ENCODE measurements at regions not wholly inside any gene's neighbourhood (a gene's known extent, or its start where the extent isn't known, plus 50 kb on each side); places are given as distances from the start of the nearest gene placed in this dataset.
"Not testable (repeated sequence)": the region's sequence is repeated elsewhere in the genome, so short reads cannot be mapped to it uniquely, and the experiment has no call there.

DNA sequence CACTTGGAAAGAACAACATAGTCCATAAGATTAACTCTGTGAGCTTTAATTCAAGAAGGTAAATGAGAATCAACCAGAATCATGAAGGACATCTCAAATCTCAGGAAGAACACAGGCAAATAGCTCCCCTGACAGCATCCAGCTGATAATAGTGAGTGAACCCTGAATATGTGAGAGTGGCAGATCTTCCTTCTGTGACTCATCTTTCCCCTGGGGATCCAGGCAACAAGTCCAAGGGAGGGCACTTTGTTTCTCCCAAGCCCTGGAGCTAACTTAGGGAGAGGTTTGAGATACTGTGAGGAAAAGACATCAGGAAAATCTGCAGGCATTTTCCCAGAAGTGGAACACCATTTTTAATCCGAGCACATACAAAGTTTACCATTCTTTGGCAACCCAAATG lies 763.9 kb upstream of the MGAT4C start:
- 89 to 92% methylated on average over 1 of the region's 1 CpG for WGBS, 2 donors
- no peak overlapping the region for H3K4me3 ChIP-seq
- H3K9me3 ChIP-seq, result no peaks in the 10 kb centered on the region
- H3K4me1 ChIP-seq, result no peaks in the 10 kb centered on the region
- no peak for TF ChIP-seq POLR2AphosphoS5 (IDR thresholded peaks at IDR 0.05)
- TF ChIP-seq, protein P1, sequence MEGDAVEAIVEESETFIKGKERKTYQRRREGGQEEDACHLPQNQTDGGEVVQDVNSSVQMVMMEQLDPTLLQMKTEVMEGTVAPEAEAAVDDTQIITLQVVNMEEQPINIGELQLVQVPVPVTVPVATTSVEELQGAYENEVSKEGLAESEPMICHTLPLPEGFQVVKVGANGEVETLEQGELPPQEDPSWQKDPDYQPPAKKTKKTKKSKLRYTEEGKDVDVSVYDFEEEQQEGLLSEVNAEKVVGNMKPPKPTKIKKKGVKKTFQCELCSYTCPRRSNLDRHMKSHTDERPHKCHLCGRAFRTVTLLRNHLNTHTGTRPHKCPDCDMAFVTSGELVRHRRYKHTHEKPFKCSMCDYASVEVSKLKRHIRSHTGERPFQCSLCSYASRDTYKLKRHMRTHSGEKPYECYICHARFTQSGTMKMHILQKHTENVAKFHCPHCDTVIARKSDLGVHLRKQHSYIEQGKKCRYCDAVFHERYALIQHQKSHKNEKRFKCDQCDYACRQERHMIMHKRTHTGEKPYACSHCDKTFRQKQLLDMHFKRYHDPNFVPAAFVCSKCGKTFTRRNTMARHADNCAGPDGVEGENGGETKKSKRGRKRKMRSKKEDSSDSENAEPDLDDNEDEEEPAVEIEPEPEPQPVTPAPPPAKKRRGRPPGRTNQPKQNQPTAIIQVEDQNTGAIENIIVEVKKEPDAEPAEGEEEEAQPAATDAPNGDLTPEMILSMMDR (IDR thresholded peaks at IDR 0.05), result no peak
- no peak for TF ChIP-seq POLR2A (IDR thresholded peaks at IDR 0.05)
- TF ChIP-seq EP300 (IDR thresholded peaks at IDR 0.05), result no peak
- H3K27me3 ChIP-seq, result no peaks in the 10 kb centered on the region
- H3K27ac ChIP-seq, result no peak overlapping the region
- H3K36me3 ChIP-seq, result no peaks in the 10 kb centered on the region
- intact Hi-C loops (cut with DNase I), result no loop called here
- DNase-seq, result no peak

DNA sequence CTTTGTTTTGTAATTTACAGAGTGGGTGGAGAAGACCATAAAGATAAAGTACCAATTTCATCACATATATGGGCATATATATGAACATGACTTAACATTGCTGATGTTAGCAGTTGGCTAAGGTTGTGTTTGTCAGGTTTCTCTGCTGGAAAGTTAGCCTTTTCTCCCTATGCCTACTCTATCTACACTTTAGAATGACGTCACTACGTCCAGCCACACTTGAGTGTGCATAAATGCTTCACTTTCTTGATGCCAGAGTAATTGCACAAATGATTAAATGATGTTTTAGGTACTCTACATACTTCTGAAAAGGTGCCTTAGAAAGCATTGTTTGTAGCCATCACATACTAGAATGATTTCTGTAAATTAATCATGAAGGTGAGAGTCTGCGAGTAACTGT lies 759.2 kb upstream of the MGAT4C start:
- Histone ChIP-seq H3K4me3 (no peak overlapping the region), H3K9me3 (no peaks in the 10 kb centered on the region), H3K4me1 (no peaks in the 10 kb centered on the region), H3K27me3 (no peaks in the 10 kb centered on the region), H3K27ac (no peak overlapping the region), H3K36me3 (no peaks in the 10 kb centered on the region)
- 80 to 87% methylated on average over 3 of the region's 3 CpGs for WGBS, 2 donors
- intact Hi-C loops (cut with DNase I), result no loop called here
- no peak for TF ChIP-seq POLR2AphosphoS5 (IDR thresholded peaks at IDR 0.05)
- TF ChIP-seq, protein P1 (IDR thresholded peaks at IDR 0.05), result no peak
- no peak for TF ChIP-seq EP300 (IDR thresholded peaks at IDR 0.05)
- TF ChIP-seq POLR2A (IDR thresholded peaks at IDR 0.05), result no peak
- no peak for DNase-seq

DNA sequence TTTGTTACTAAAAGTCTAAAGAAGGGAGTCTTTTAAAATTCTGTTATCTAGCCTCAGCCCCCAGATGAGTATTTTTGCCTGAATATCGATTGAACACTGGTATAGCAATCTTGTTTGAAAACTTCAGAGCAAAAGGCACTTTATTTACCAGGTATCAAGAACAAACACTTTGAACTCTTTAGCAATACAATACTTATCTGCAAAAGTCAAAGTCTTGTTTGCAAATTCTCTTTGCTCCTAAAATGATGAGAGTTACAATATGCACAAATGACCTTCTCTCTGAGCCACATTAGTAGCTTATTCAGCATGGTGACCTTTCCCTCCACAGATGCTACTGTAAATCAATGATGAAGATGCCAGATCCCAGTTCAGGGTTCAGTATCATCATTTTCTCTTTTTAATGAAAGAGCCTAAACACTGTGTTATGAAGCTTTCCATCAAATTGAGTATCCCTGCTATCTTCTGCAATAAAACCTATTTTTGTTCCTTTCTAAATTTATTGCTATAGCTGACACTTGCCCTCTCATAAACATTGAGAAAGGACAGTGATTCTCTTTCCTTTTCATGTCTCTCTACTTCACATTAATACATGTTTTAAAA lies 752.7 kb upstream of the MGAT4C start:
- TF ChIP-seq EP300 (IDR thresholded peaks at IDR 0.05) (no peak), POLR2A (IDR thresholded peaks at IDR 0.05) (no peak), POLR2AphosphoS5 (IDR thresholded peaks at IDR 0.05) (no peak)
- TF ChIP-seq, protein P1 (IDR thresholded peaks at IDR 0.05), result no peak
- H3K4me3 ChIP-seq, result no peak overlapping the region
- H3K9me3 ChIP-seq, result no peaks in the 10 kb centered on the region
- intact Hi-C loops (cut with DNase I), result no loop called here
- no peaks in the 10 kb centered on the region for H3K4me1 ChIP-seq
- H3K27me3 ChIP-seq, result no peaks in the 10 kb centered on the region
- no peak overlapping the region for H3K27ac ChIP-seq
- 39 to 61% methylated on average over 1 of the region's 1 CpG for WGBS, 2 donors
- DNase-seq, result no peak
- no peaks in the 10 kb centered on the region for H3K36me3 ChIP-seq

DNA sequence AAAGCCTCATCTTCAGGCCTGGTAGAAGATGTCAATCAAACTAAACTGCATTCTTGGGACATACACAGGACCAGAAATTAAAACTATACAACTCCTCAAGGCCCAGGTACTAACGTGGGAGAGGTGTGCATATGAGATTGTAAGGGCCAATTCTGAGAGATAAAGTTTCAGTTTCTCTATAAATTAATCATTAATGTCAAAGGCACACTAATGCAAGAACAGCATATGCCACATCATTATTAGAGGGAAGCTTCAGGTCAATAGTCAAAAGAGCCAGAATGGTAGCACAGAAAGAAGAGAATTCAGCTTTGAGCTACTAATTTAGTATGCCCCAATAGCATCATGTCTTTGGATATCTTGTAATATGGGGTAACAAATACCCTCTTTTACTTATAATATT lies 744.9 kb upstream of the MGAT4C start:
- DNase-seq, result no peak
- no peaks in the 10 kb centered on the region for H3K9me3 ChIP-seq
- no peaks in the 10 kb centered on the region for H3K4me1 ChIP-seq
- no peaks in the 10 kb centered on the region for H3K36me3 ChIP-seq
- no peaks in the 10 kb centered on the region for H3K27me3 ChIP-seq
- intact Hi-C loops (cut with DNase I), result no loop called here
- WGBS, 2 donors, result 9 to 63% methylated on average over 1 of the region's 1 CpG
- no peak overlapping the region for H3K27ac ChIP-seq
- TF ChIP-seq POLR2A (IDR thresholded peaks at IDR 0.05), result no peak
- TF ChIP-seq POLR2AphosphoS5 (IDR thresholded peaks at IDR 0.05), result no peak
- TF ChIP-seq, protein P1 (IDR thresholded peaks at IDR 0.05), result no peak
- no peak for TF ChIP-seq EP300 (IDR thresholded peaks at IDR 0.05)
- H3K4me3 ChIP-seq, result no peak overlapping the region

DNA sequence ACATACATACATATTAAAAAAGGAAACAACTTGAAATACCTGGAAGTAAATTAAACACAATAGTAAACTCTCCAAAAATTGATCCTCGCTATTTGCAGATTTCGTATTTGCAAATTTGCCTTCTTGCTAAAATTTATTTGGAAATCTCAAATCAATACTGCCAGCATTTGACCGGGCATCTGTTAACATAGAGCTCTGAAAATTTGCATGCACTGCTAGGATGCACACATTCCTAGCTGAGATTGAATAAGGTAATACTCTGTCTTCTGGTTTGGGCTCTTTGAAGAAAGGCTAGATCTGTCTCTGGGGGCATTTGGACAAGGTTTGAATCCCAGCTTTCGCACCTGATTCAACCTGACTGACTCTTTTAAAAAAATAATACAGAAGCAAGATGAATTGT lies 729.1 kb upstream of the MGAT4C start:
- no peak overlapping the region for H3K27ac ChIP-seq
- H3K4me3 ChIP-seq, result no peak overlapping the region
- WGBS, 2 donors, result 91 to 92% methylated on average over 4 of the region's 4 CpGs
- DNase-seq, result no peak
- no peaks in the 10 kb centered on the region for H3K4me1 ChIP-seq
- H3K9me3 ChIP-seq, result no peaks in the 10 kb centered on the region
- no peaks in the 10 kb centered on the region for H3K36me3 ChIP-seq
- intact Hi-C loops (cut with DNase I), result no loop called here
- no peaks in the 10 kb centered on the region for H3K27me3 ChIP-seq
- TF ChIP-seq, protein P1 (IDR thresholded peaks at IDR 0.05), result no peak
- no peak for TF ChIP-seq EP300 (IDR thresholded peaks at IDR 0.05)

DNA sequence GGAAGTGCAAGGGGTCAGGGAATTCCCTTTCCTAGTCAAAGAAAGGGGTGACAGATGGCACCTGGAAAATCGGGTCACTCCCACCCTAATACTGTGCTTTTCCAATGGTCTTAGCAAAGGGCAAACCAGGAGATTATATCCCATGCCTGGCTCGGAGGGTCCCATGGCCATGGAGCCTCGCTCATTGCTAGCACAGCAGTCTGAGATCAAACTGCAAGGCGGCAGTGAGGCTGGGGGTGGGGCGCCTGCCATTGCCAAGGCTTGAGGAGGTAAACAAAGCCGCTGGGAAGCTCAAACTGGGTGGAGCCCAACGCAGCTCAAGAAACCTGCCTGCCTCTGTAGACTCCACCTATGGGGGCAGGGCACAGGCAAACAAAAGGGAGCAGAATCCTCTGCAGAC lies 714.4 kb upstream of the MGAT4C start:
- H3K27ac ChIP-seq; H3K9me3 ChIP-seq; H3K4me1 ChIP-seq; H3K36me3 ChIP-seq; H3K27me3 ChIP-seq; intact Hi-C loops (cut with DNase I); H3K4me3 ChIP-seq: not testable (repeated sequence)
- peak; percentile 49 for DNase-seq
- WGBS, 2 donors, result 71 to 84% methylated on average over 7 of the region's 7 CpGs
